ENCODE measurements at regions not wholly inside any gene's neighbourhood (a gene's known extent, or its start where the extent isn't known, plus 50 kb on each side); places are given as distances from the start of the nearest gene placed in this dataset.

GRCh38 chr5:85920984-85921383 lies 696.8 kb upstream of the COX7C start:
- no peak for TF ChIP-seq CTCF (conservative IDR thresholded peaks at IDR 0.05)
- TF ChIP-seq EZH2 (IDR thresholded peaks at IDR 0.05; ENCODE audit: low read depth): no peak
